PC-9 (cell line): ENCODE measurements at regions not wholly inside any gene's neighbourhood (a gene's known extent, or its start where the extent isn't known, plus 50 kb on each side); places are given as distances from the start of the nearest gene placed in this dataset.
"Not testable (repeated sequence)": the region's sequence is repeated elsewhere in the genome, so short reads cannot be mapped to it uniquely, and the experiment has no call there.

Experiments used
- CTCF ChIP-seq: fragments of 200-600 bp; sonication (generic); conservative IDR thresholded peaks from 2 replicates; pipeline ENCODE4 v1.6.1; 2017; ENCODE audit warnings: mixed run types, antibody characterized with exemption, mild to moderate bottlenecking, moderate library complexity
- EZH2 ChIP-seq: fragments of 200-600 bp; sonication (generic); IDR thresholded peaks from 2 replicates; pipeline ENCODE4 v1.8.0; 2017; ENCODE audit warnings: antibody characterized with exemption, low read depth

- TF ChIP-seq CTCF, EZH2: not testable (repeated sequence)
Measured at GRCh38 chr6:80847973-80848372, 741.5 kb downstream of the BCKDHB start.
